ENCODE measurements at regions not wholly inside any gene's neighbourhood (a gene's known extent, or its start where the extent isn't known, plus 50 kb on each side); places are given as distances from the start of the nearest gene placed in this dataset.

- TF ChIP-seq EZH2 (IDR thresholded peaks at IDR 0.05; ENCODE audit: insufficient read depth, poor library complexity, severe bottlenecking) = no peak
- TF ChIP-seq EZH2phosphoT487 (IDR thresholded peaks at IDR 0.05; ENCODE audit: insufficient read depth, low read depth) = no peak
Observed at GRCh38 chr21:35349376-35350080, 300.4 kb upstream of the RUNX1 start.
